Activated CD4-positive, CD25-positive, alpha-beta regulatory T cell treated with anti-CD3 and anti-CD28 coated beads, Interleukin-2, amount 50 U/mL, for 72 hours (primary cell): ENCODE measurements at regions not wholly inside any gene's neighbourhood (a gene's known extent, or its start where the extent isn't known, plus 50 kb on each side); places are given as distances from the start of the nearest gene placed in this dataset.
"Not testable (repeated sequence)": the region's sequence is repeated elsewhere in the genome, so short reads cannot be mapped to it uniquely, and the experiment has no call there.

Experiments
- DNase-seq: peaks from one replicate; pipeline ENCODE4 v3.0.0; 2021

GRCh38 chr6:141562186-141562811, 570.4 kb upstream of the GJE1 start:
- no peak for DNase-seq

- DNase-seq = no peak
Observed at GRCh38 chr6:141561154-141561553, 571.6 kb upstream of the GJE1 start.

- DNase-seq = no peak
Observed at GRCh38 chr6:141552463-141552862, 580.3 kb upstream of the GJE1 start.

- DNase-seq = no peak
Observed at GRCh38 chr6:141552031-141552430, 580.7 kb upstream of the GJE1 start.

DNA sequence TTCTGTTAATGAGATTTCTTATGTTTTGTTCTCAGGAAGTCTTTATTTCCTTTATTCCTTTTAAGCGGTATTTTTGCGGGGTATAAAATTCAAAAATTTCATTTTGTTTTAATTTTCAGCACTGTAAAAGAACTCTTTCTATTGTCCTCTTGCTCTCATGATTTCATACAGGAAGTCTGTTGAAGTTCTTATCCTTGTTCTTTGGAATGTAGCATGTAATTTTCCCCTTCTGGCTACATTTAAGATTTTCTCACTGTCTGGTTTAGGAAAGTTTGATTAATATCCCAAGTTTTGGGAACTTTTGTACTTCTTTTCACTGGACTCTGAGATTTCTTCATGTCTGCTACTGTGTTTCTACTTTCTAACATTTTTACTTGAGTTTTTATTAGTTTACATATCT, 581.4 kb upstream of the GJE1 start:
- no peak for DNase-seq

DNA sequence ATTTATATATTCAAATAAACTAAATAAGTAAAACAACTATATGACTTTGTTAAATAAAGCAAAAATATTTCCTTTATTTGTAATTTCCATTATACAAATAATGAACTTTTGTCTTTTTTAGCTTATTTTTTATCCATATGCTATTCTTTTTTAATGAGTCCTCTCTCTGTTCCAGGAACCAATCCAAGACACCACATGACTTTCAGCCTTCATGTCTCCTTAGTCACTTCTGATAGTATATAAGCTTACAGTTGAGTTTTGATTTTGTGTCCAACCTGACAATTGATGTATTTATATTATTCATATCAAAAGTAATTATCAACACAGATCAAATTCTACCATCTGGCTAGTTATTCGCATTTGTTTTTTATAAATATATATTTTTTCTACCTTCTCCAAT, 582.3 kb upstream of the GJE1 start:
- no peak for DNase-seq

DNA sequence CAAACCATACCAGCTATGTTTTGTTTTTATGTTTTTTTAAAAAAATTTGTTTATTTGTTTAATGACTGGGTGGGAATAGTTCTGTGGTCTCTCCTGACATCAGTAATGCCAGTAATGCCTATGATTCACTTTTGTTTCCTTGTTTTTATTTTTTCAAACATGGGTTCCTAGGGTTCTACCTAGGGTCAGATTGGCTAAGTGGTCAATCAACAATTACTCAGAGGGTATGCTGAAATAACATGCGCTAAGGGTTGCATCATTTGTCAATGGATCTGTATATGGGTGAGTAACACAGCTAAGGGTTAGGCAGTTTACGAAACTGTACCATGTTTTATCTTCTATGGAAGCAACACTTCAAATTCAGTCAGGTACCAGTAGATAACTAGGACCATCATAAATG, 583.8 kb upstream of the GJE1 start:
- DNase-seq = no peak

GRCh38 chr6:141541581-141542324, 591.0 kb upstream of the GJE1 start:
- DNase-seq = no peak

DNA sequence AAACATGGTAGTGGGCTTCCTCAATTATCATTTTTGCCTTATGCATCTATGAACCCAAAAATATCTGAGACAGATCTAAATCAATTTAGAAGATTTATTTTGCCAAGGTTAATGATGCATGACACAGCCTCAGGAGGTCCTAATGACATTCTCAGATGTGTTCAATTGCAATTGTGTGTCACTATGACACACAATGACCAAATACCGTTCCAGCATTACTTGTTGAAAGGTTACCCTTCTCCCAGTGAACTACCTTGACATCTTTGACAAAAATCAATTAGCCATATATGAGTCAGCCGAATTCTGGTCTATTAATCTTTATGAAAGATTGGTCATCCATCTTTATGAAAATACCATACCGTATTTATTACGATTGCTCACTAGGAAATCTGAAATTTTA, 592.5 kb upstream of the GJE1 start:
- no peak for DNase-seq

GRCh38 chr6:141539617-141540016, 593.1 kb upstream of the GJE1 start:
- no peak for DNase-seq

- DNase-seq = no peak
Observed at GRCh38 chr6:141532211-141532610, 600.5 kb upstream of the GJE1 start.

DNA sequence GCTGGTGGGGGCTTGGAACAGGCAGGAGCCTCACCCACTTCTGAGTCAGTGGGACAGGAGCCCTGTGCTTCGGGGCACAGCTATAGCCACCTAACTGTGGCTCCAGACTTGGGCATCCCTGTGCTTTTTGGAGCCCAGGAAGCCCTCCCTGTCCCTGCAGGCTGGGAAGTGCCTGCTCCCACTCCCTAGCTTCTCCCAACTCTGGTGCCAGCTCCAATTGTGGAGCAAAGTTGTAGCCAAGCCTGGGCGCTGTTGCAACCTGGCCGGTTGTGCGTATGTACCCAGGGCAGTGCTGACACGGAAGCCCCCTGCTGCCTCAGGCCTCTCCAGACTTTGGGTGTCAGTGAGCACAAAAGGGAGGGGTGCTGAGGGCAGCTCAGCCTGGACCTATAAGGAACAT, 601.7 kb upstream of the GJE1 start:
- DNase-seq = no peak

DNA sequence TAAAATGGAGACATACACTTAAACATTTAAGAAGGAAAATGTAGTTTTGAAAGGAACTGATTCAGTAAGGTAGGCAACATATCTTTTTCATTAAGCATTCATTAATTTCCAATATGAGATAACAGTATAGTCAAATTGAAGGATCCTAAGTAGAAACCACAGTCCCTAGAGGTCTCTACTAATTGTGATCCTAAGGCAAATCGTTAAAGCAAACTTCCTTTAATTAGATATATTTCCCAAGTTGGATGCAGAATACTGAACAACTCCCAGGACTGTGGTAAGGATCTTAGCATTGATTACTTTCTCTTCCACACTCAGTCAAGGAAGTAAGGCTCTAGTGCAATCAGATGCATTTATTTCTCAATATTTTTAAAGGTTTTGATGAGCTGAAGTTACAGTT, 604.1 kb upstream of the GJE1 start:
- no peak for DNase-seq

GRCh38 chr6:141526985-141527384, 605.7 kb upstream of the GJE1 start:
- DNase-seq = no peak

- no peak for DNase-seq
Observed at GRCh38 chr6:141521440-141521839, 611.3 kb upstream of the GJE1 start.

DNA sequence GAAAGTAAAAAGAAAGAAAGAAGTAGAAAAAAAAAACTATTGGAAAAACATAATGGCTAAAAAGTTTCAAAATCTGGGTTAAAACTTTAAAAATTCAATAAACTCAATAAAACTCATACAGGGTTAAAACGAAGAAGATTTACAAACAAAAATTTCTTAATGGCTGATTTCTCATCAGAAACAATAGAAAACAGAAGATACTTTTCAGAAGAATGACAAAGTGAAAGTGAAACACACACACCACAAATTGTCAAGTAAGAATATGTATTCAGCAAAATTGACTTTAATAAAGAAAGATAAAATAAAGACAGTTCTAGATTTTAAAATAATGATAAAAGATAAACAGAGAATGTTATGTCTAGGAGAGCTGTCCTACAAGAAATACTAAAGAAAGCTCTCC, 618.9 kb upstream of the GJE1 start:
- no peak for DNase-seq

DNA sequence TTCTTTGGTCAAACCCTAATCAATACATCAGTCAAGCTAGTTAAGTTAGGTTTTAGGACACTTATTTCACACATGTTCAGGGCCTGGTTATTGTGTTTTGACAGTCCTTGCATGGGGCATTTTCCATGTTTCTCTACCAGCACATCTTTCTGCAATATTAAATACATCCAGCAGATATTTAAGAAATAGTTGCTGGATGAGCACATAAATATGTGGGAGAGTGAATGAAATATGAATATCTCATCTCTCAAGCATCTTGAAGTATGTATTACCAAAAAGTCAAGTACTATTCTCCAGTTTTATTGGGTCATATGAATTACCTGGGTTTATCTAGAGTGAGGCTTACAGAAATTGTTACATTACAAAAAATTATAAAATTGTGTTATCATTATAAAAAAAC, 621.9 kb upstream of the GJE1 start:
- no peak for DNase-seq

GRCh38 chr6:141506062-141506461, 626.7 kb upstream of the GJE1 start:
- not testable (repeated sequence) for DNase-seq

GRCh38 chr6:141504318-141504717, 628.4 kb upstream of the GJE1 start:
- DNase-seq = not testable (repeated sequence)

- DNase-seq = no peak
Observed at GRCh38 chr6:141501616-141502015, 631.1 kb upstream of the GJE1 start.

GRCh38 chr6:141498977-141499376, 633.7 kb upstream of the GJE1 start:
- no peak for DNase-seq

- no peak for DNase-seq
Observed at GRCh38 chr6:141492521-141493284, 640.0 kb upstream of the GJE1 start.

GRCh38 chr6:141491684-141492083, 641.0 kb upstream of the GJE1 start:
- DNase-seq = no peak

DNA sequence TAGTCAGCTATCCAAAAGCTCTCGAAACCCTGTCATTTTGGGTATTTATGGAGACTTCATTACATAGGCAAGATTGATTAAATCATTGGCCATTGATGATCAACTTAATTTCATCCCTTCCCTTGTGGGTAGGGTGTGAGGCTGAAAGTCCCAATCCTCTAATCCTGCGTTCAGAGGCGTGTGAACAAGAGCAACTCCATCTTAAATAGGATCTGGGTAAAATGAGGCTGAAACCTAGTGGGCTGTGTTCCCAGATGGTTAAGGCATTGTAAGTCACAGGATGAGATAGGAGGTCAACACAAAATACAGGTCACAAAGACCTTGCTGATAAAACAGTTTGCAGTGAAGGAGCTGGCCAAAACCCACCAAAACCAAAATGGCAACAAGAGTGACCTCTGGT, 641.7 kb upstream of the GJE1 start:
- DNase-seq = no peak
